Left lung (tissue), 4 donors: ENCODE measurements at regions not wholly inside any gene's neighbourhood (a gene's known extent, or its start where the extent isn't known, plus 50 kb on each side); places are given as distances from the start of the nearest gene placed in this dataset.

Source experiments
- ATAC-seq: fragments of 200-7000 bp; cut with Tn5 transposase; one replicate; pipeline ENCODE4 v1.9.1; 2020; ENCODE audit warnings: moderate library complexity
- DNase-seq, 4 donors: peaks; one replicate each; pipeline ENCODE4 v3.0.0-alpha.2; 2013 to 2020
- H3K27ac ChIP-seq, 2 donors: fragments of 200-600 bp; sonication (generic) in 1 of 2; one replicate each; pipeline versions ENCODE4 v1.5.0 to v1.8.0; 2020 to 2021
- H3K27me3 ChIP-seq, 2 donors: fragments of 200-600 bp; sonication (generic) in 1 of 2; one replicate each; pipeline versions ENCODE4 v1.5.0 to v1.8.0; 2020 to 2021
- H3K36me3 ChIP-seq, 2 donors: fragments of 200-600 bp; sonication (generic) in 1 of 2; one replicate each; pipeline versions ENCODE4 v1.5.0 to v1.8.0; 2020 to 2021
- H3K4me1 ChIP-seq, 2 donors: fragments of 200-600 bp; one replicate each; pipeline ENCODE4 v1.8.0; 2021
- H3K4me3 ChIP-seq, 2 donors: fragments of 200-600 bp; sonication (generic) in 1 of 2; one replicate each; pipeline versions ENCODE4 v1.5.0 to v1.8.0; 2020 to 2021; ENCODE audit warnings: mild to moderate bottlenecking in 1 of 2
- H3K9me3 ChIP-seq, 2 donors: fragments of 200-600 bp; sonication (generic) in 1 of 2; one replicate each; pipeline versions ENCODE4 v1.5.0 to v1.8.0; 2020 to 2021
- intact Hi-C, 2 donors: fragments of 100-400 bp; cut with DNase I; formaldehyde crosslinking; loops; one replicate each; pipeline versions ENCODE4 v1.11.2 to v1.14.2; 2022
- TF ChIP-seq, protein P1 (sequence below), 2 donors: fragments of 200-600 bp; sonication (generic) in 1 of 2; IDR thresholded peaks; one replicate each; pipeline versions ENCODE4 v1.5.0 to v1.8.0; 2021; ENCODE audit warnings: antibody characterized with exemption in 2 of 2
- donor health status: DM: no; HTN: yes; CAD: no.
- donor health status: DM: no; HTN: no; CAD: no.

DNA sequence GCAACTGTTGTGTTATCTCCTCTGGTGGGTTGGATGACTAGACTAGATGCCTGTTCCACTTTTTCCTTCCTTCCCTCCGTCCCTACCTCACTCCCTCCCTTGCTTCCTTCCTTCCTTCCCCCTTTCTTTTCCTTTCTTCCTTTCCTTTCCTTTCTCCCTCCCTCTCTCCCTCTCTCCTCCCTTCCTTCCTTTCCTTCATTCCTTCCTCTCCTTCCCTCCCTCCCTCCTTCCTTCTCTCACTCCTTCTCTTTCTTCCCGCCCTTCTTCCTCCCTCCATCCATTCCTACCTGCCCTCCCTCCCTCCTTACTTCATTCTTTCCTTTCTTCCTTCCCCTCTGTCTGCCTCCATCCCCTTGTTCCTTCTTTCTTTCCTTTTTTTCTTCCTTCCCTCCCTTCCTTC, 1045.3 kb downstream of the OTOL1 start:
- TF ChIP-seq, protein P1, sequence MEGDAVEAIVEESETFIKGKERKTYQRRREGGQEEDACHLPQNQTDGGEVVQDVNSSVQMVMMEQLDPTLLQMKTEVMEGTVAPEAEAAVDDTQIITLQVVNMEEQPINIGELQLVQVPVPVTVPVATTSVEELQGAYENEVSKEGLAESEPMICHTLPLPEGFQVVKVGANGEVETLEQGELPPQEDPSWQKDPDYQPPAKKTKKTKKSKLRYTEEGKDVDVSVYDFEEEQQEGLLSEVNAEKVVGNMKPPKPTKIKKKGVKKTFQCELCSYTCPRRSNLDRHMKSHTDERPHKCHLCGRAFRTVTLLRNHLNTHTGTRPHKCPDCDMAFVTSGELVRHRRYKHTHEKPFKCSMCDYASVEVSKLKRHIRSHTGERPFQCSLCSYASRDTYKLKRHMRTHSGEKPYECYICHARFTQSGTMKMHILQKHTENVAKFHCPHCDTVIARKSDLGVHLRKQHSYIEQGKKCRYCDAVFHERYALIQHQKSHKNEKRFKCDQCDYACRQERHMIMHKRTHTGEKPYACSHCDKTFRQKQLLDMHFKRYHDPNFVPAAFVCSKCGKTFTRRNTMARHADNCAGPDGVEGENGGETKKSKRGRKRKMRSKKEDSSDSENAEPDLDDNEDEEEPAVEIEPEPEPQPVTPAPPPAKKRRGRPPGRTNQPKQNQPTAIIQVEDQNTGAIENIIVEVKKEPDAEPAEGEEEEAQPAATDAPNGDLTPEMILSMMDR (IDR thresholded peaks at IDR 0.05), result no peak
- no peaks in the 10 kb centered on the region for H3K27me3 ChIP-seq
- no peaks in the 10 kb centered on the region for H3K9me3 ChIP-seq
- H3K36me3 ChIP-seq, result no peaks in the 10 kb centered on the region
- H3K27ac ChIP-seq, result no peak overlapping the region
- no peak overlapping the region for H3K4me3 ChIP-seq
- intact Hi-C loops, result no loop called here
- DNase-seq, result no peak
- ATAC-seq, result no peak
- H3K4me1 ChIP-seq, result no peaks in the 10 kb centered on the region

- Histone ChIP-seq H3K27ac (no peak overlapping the region), H3K27me3 (no peaks in the 10 kb centered on the region), H3K4me3 (no peak overlapping the region), H3K4me1 (no peaks in the 10 kb centered on the region), H3K36me3 (no peaks in the 10 kb centered on the region), H3K9me3 (peaks cover 0 to 5% of the 10 kb centered on the region in 2 donors)
- no peak for ATAC-seq
- TF ChIP-seq, protein P1 (IDR thresholded peaks at IDR 0.05), result no peak
- DNase-seq, result no peak
- intact Hi-C loops, result no loop called here
Measured at GRCh38 chr3:162544246-162544645, 1047.6 kb downstream of the OTOL1 start.

GRCh38 chr3:162546910-162547309, 1050.3 kb downstream of the OTOL1 start:
- TF ChIP-seq, protein P1 (IDR thresholded peaks at IDR 0.05), result no peak
- ATAC-seq (no peak), DNase-seq (no peak)
- no peaks in the 10 kb centered on the region for H3K4me1 ChIP-seq
- H3K27me3 ChIP-seq, result no peaks in the 10 kb centered on the region
- no peaks in the 10 kb centered on the region for H3K36me3 ChIP-seq
- intact Hi-C loops, result no loop called here
- H3K9me3 ChIP-seq, result peaks cover 0 to 5% of the 10 kb centered on the region in 2 donors
- H3K27ac ChIP-seq, result no peak overlapping the region
- H3K4me3 ChIP-seq, result no peak overlapping the region

- Histone ChIP-seq H3K4me1 (no peaks in the 10 kb centered on the region), H3K36me3 (no peaks in the 10 kb centered on the region), H3K9me3 (peaks cover 0 to 5% of the 10 kb centered on the region in 2 donors), H3K27ac (no peak overlapping the region), H3K27me3 (no peaks in the 10 kb centered on the region), H3K4me3 (no peak overlapping the region)
- DNase-seq (no peak), ATAC-seq (no peak)
- TF ChIP-seq, protein P1 (IDR thresholded peaks at IDR 0.05), result no peak
- intact Hi-C loops, result no loop called here
Measured at GRCh38 chr3:162547321-162547720, 1050.7 kb downstream of the OTOL1 start.

- Histone ChIP-seq H3K27ac (no peak overlapping the region), H3K27me3 (no peaks in the 10 kb centered on the region), H3K36me3 (no peaks in the 10 kb centered on the region), H3K4me1 (no peaks in the 10 kb centered on the region), H3K4me3 (no peak overlapping the region), H3K9me3 (no peaks in the 10 kb centered on the region)
- intact Hi-C loops, result no loop called here
- DNase-seq, result no peak
- TF ChIP-seq, protein P1 (IDR thresholded peaks at IDR 0.05), result no peak
- ATAC-seq, result no peak
Measured at GRCh38 chr3:162555761-162556160, 1059.2 kb downstream of the OTOL1 start.
